IMR-90 (cell line): ENCODE measurements at regions not wholly inside any gene's neighbourhood (a gene's known extent, or its start where the extent isn't known, plus 50 kb on each side); places are given as distances from the start of the nearest gene placed in this dataset.

Experiments
- ATAC-seq: fragments of 200-7000 bp; cut with Tn5 transposase; 2 replicates; pipeline ENCODE4 v1.9.1; 2020; ENCODE audit warnings: low read depth, mild to moderate bottlenecking, moderate library complexity
- BruUV-seq: library from RNA; stranded (reverse); fragments of 400-500 nt; replicated peaks from 2 replicates; lab custom pipeline; 2021; lab: Mats Ljungman, UMichigan
- CTCF ChIA-PET: fragments of 300-600 bp; formaldehyde crosslinking; extraction: SDS; loops from one replicate; lab custom pipeline; 2021; ENCODE audit warnings: antibody characterized with exemption; lab: Yijun Ruan, JAX
- POLR2A ChIA-PET: fragments of 300-600 bp; sonication (Branson Sonifier 250); formaldehyde crosslinking; loops from one replicate; lab custom pipeline; 2022; ENCODE audit warnings: antibody characterized with exemption; ENCODE audit not compliant: unreplicated experiment; lab: Charles Lee
- DNase-seq: peaks from one replicate; pipeline ENCODE4 v3.0.0; 2013
- H2AFZ ChIP-seq: replicated peaks from 2 replicates; pipeline ENCODE3; 2013; ENCODE audit warnings: low read length, mild to moderate bottlenecking; ENCODE audit not compliant: poor library complexity
- H2AK5ac ChIP-seq: 2 replicates; pipeline ENCODE4 v1.6.1; 2013; ENCODE audit warnings: low read depth, low read length, inconsistent platforms
- H2AK9ac ChIP-seq: replicated peaks from 2 replicates; pipeline ENCODE3; 2013; ENCODE audit warnings: mild to moderate bottlenecking, low read depth, low read length, moderate library complexity; ENCODE audit not compliant: poor library complexity
- H2BK120ac ChIP-seq: 2 replicates; pipeline ENCODE4 v1.6.1; 2013; ENCODE audit warnings: low read depth, low read length, inconsistent platforms
- H2BK15ac ChIP-seq: 3 replicates; pipeline ENCODE4 v1.6.1; 2013; ENCODE audit warnings: low read depth, low read length, inconsistent platforms
- H2BK20ac ChIP-seq: 2 replicates; pipeline ENCODE4 v1.6.1; 2013; ENCODE audit warnings: low read depth, mild to moderate bottlenecking, inconsistent platforms, low read length, moderate library complexity
- H2BK5ac ChIP-seq: 2 replicates; pipeline ENCODE4 v1.6.1; 2013; ENCODE audit warnings: mild to moderate bottlenecking, low read depth, low read length, inconsistent platforms; ENCODE audit not compliant: poor library complexity, severe bottlenecking
- H3K14ac ChIP-seq: replicated peaks from 2 replicates; pipeline ENCODE4 v1.6.1; 2013; ENCODE audit warnings: low read depth, low read length, inconsistent platforms
- H3K18ac ChIP-seq: 2 replicates; pipeline ENCODE4 v1.6.1; 2013; ENCODE audit warnings: low read depth, low read length, control low read depth
- H3K23ac ChIP-seq: 2 replicates; pipeline ENCODE4 v1.6.1; 2013; ENCODE audit warnings: low read depth, low read length, inconsistent platforms
- H3K27ac ChIP-seq: 2 replicates; pipeline ENCODE4 v1.5.1; 2013; ENCODE audit warnings: mild to moderate bottlenecking, control low read depth, low read length; ENCODE audit not compliant: insufficient read depth
- H3K27me3 ChIP-seq: 2 replicates; pipeline ENCODE4 v1.6.1; 2013; ENCODE audit warnings: low read length; ENCODE audit not compliant: control insufficient read depth, insufficient read depth
- H3K36me3 ChIP-seq: 2 replicates; pipeline ENCODE4 v1.6.1; 2013; ENCODE audit warnings: low read length, mixed read lengths; ENCODE audit not compliant: control insufficient read depth, insufficient read depth
- H3K4ac ChIP-seq: 2 replicates; pipeline ENCODE4 v1.6.1; 2013; ENCODE audit warnings: low read depth, low read length, inconsistent platforms
- H3K4me1 ChIP-seq: 2 replicates; pipeline ENCODE4 v1.6.1; 2013; ENCODE audit warnings: low read length, mixed read lengths; ENCODE audit not compliant: control insufficient read depth, insufficient read depth
- H3K4me2 ChIP-seq: 2 replicates; pipeline ENCODE4 v1.6.1; 2013; ENCODE audit warnings: low read depth, mild to moderate bottlenecking, control low read depth, low read length, moderate library complexity
- H3K4me3 ChIP-seq: 2 replicates; pipeline ENCODE4 v1.5.1; 2013; ENCODE audit warnings: low read depth, mild to moderate bottlenecking, control low read depth, low read length, moderate library complexity; ENCODE audit not compliant: insufficient read depth
- H3K56ac ChIP-seq: 2 replicates; pipeline ENCODE4 v1.6.1; 2013; ENCODE audit warnings: low read length, inconsistent platforms; ENCODE audit not compliant: insufficient read depth; ENCODE audit errors: extremely low read depth
- H3K79me1 ChIP-seq, 2 experiments: 2 replicates each; pipeline ENCODE4 v1.6.1; 2013; ENCODE audit warnings: low read length in 2 of 2, inconsistent platforms in 1 of 2, low read depth in 1 of 2
- H3K9ac ChIP-seq: 2 replicates; pipeline ENCODE4 v1.6.1; 2013; ENCODE audit warnings: low read depth, low read length, control low read depth
- H3K9me1 ChIP-seq: 2 replicates; pipeline ENCODE4 v1.6.1; 2013; ENCODE audit warnings: low read length, inconsistent platforms; ENCODE audit not compliant: insufficient read depth
- H3K9me3 ChIP-seq: 2 replicates; pipeline ENCODE4 v1.6.1; 2013; ENCODE audit warnings: low read length; ENCODE audit not compliant: control insufficient read depth, insufficient read depth
- H4K20me1 ChIP-seq: 2 replicates; pipeline ENCODE4 v1.6.1; 2013; ENCODE audit warnings: low read length, inconsistent platforms; ENCODE audit not compliant: insufficient read depth
- H4K5ac ChIP-seq: 2 replicates; pipeline ENCODE4 v1.6.1; 2013; ENCODE audit warnings: mild to moderate bottlenecking, low read depth, low read length, control low read depth
- H4K8ac ChIP-seq, 2 experiments: 2 replicates each; pipeline ENCODE4 v1.6.1; 2013; ENCODE audit warnings: low read depth in 2 of 2, low read length in 2 of 2, control low read depth in 1 of 2, inconsistent platforms in 1 of 2
- H4K91ac ChIP-seq: 2 replicates; pipeline ENCODE4 v1.6.1; 2013; ENCODE audit warnings: low read depth, low read length, inconsistent platforms; ENCODE audit not compliant: insufficient read depth
- MAFK ChIP-seq: IDR thresholded peaks from 2 replicates; pipeline ENCODE4 v1.6.1; 2012; ENCODE audit warnings: low read depth, low read length, improper control_type of control experiment
- MAZ ChIP-seq: IDR thresholded peaks from 2 replicates; pipeline ENCODE4 v1.6.1; 2012; ENCODE audit warnings: low read depth, mild to moderate bottlenecking, low read length, improper control_type of control experiment, moderate library complexity, borderline replicate concordance
- POLR2A ChIP-seq: IDR thresholded peaks from 2 replicates; pipeline ENCODE4 v1.6.1; 2012; ENCODE audit warnings: mild to moderate bottlenecking, low read depth, low read length
- RAD21 ChIP-seq: IDR thresholded peaks from 2 replicates; pipeline ENCODE4 v1.6.1; 2012; ENCODE audit warnings: low read length, improper control_type of control experiment
- WGBS, 2 experiments: methylation state at CpG; one replicate each; pipeline versions ENCODE4 v1.1.5 to v1.1.7; 2013; ENCODE audit warnings: missing lambda C conversion rate in 2 of 2; ENCODE audit not compliant: insufficient read length in 1 of 2; ENCODE audit errors: extremely low coverage in 2 of 2; 5-methylcytosine and 5-hydroxymethylcytosine counted together
- dilution Hi-C: fragments of 300-500 bp; cut with HindIII; formaldehyde crosslinking; loops from one replicate; pipeline ENCODE4 v1.14.3; 2018; ENCODE audit warnings: low sequenced_read_pairs; ENCODE audit not compliant: unreplicated experiment
- in situ Hi-C: fragments of 300-500 bp; cut with MboI; formaldehyde crosslinking; loops from 3 replicates; pipeline ENCODE4 v1.14.3; 2019; ENCODE audit warnings: low sequenced_read_pairs, inconsistent platforms, mixed read lengths
- intact Hi-C: fragments of 100-400 bp; cut with micrococcal nuclease; formaldehyde crosslinking; loops from 2 replicates; pipeline ENCODE4 v1.10.0; 2022

GRCh38 chr3:194255252-194256039 is 95.7 kb downstream of the CPN2 start:
- no peak overlapping the region for H3K4me2 ChIP-seq
- no peak overlapping the region for H3K18ac ChIP-seq
- H3K9ac ChIP-seq, result no peak overlapping the region
- dilution Hi-C loops (no loop called here), intact Hi-C loops (no loop called here), in situ Hi-C loops (no loop called here)
- no peaks in the 10 kb centered on the region for H4K20me1 ChIP-seq
- ChIA-PET POLR2A (no interaction called here), CTCF (no interaction called here)
- H3K14ac ChIP-seq, result no peak overlapping the region
- H4K8ac ChIP-seq, result no peak overlapping the region
- no peaks in the 10 kb centered on the region for H3K79me1 ChIP-seq
- H3K4me3 ChIP-seq, result no peak overlapping the region
- no peak overlapping the region for H3K27ac ChIP-seq
- no peaks in the 10 kb centered on the region for H3K9me1 ChIP-seq
- H4K5ac ChIP-seq, result no peak overlapping the region
- H4K91ac ChIP-seq, result no peak overlapping the region
- peaks cover 46% of the 10 kb centered on the region for H3K27me3 ChIP-seq
- H3K9me3 ChIP-seq, result peaks cover 2% of the 10 kb centered on the region; the same call in 1 of the 2 replicates
- no peak overlapping the region for H2AK9ac ChIP-seq
- DNase-seq, result no peak
- 43% methylated on average over 2 of the region's 19 CpGs; no CpG with 5 or more reads in 1 of the 2 experiments for WGBS, 2 experiments
- H2BK120ac ChIP-seq, result no peak overlapping the region
- no peak for ATAC-seq
- no peak overlapping the region for H3K23ac ChIP-seq
- H3K4me1 ChIP-seq, result peaks cover 3% of the 10 kb centered on the region; the same call in 1 of the 2 replicates
- no peak overlapping the region for H3K4ac ChIP-seq
- H3K36me3 ChIP-seq, result no peaks in the 10 kb centered on the region
- no peak overlapping the region for H2BK5ac ChIP-seq
- H2BK15ac ChIP-seq, result no peak overlapping the region
- peak overlapping the region; percentile 21 for H2AFZ ChIP-seq
- H2BK20ac ChIP-seq, result no peak overlapping the region
- no TSS peak for BruUV-seq
- TF ChIP-seq RAD21 (no peak), MAFK (no peak), MAZ (no peak), POLR2A (no peak)
- no peak overlapping the region for H3K56ac ChIP-seq
- H2AK5ac ChIP-seq, result no peak overlapping the region
